ENCODE measurements at regions not wholly inside any gene's neighbourhood (a gene's known extent, or its start where the extent isn't known, plus 50 kb on each side); places are given as distances from the start of the nearest gene placed in this dataset.
"Not testable (repeated sequence)": the region's sequence is repeated elsewhere in the genome, so short reads cannot be mapped to it uniquely, and the experiment has no call there.

GRCh38 chr1:168835791-168836190 lies 106.8 kb upstream of the DPT start:
- H3K27me3 ChIP-seq (ENCODE audit: insufficient read depth, poor library complexity, severe bottlenecking): no peaks in the 10 kb centered on the region
- TF ChIP-seq REST (IDR thresholded peaks at IDR 0.05; ENCODE audit: insufficient replicate concordance, low read depth) (no peak), GABPA (IDR thresholded peaks at IDR 0.05; ENCODE audit: low read depth) (no peak), CTCF (IDR thresholded peaks at IDR 0.05; ENCODE audit: insufficient read depth, low read length) (no peak), POLR2AphosphoS5 (IDR thresholded peaks at IDR 0.05; ENCODE audit: low read depth) (no peak), SPI1 (IDR thresholded peaks at IDR 0.05; ENCODE audit: borderline replicate concordance, low read depth) (no peak)
- no peak overlapping the region for H3K4me3 ChIP-seq (replicated peaks; ENCODE audit: insufficient read depth, low read length)
- no peak overlapping the region for H3K27ac ChIP-seq (replicated peaks)
- no peak for DNase-seq (ENCODE audit: low read depth in 1 of 2, low spot score in 1 of 2)

GRCh38 chr1:168836469-168836868 lies 107.5 kb upstream of the DPT start:
- no peak for DNase-seq (ENCODE audit: low read depth in 1 of 2, low spot score in 1 of 2)
- Histone ChIP-seq H3K27me3 (ENCODE audit: insufficient read depth, poor library complexity, severe bottlenecking) (no peaks in the 10 kb centered on the region), H3K27ac (replicated peaks) (no peak overlapping the region), H3K4me3 (replicated peaks; ENCODE audit: insufficient read depth, low read length) (no peak overlapping the region)
- no peak for TF ChIP-seq POLR2AphosphoS5 (IDR thresholded peaks at IDR 0.05; ENCODE audit: low read depth)
- no peak for TF ChIP-seq SPI1 (IDR thresholded peaks at IDR 0.05; ENCODE audit: borderline replicate concordance, low read depth)
- no peak for TF ChIP-seq GABPA (IDR thresholded peaks at IDR 0.05; ENCODE audit: low read depth)
- TF ChIP-seq REST (IDR thresholded peaks at IDR 0.05; ENCODE audit: insufficient replicate concordance, low read depth): no peak
- no peak for TF ChIP-seq CTCF (IDR thresholded peaks at IDR 0.05; ENCODE audit: insufficient read depth, low read length)

GRCh38 chr1:168837230-168837629 lies 108.2 kb upstream of the DPT start:
- H3K4me3 ChIP-seq (replicated peaks; ENCODE audit: insufficient read depth, low read length); H3K27me3 ChIP-seq (ENCODE audit: insufficient read depth, poor library complexity, severe bottlenecking); DNase-seq (ENCODE audit: low read depth in 1 of 2, low spot score in 1 of 2); H3K27ac ChIP-seq (replicated peaks): not testable (repeated sequence)

- Histone ChIP-seq H3K4me3 (replicated peaks; ENCODE audit: insufficient read depth, low read length) (no peak overlapping the region), H3K27ac (replicated peaks) (no peak overlapping the region), H3K27me3 (ENCODE audit: insufficient read depth, poor library complexity, severe bottlenecking) (no peaks in the 10 kb centered on the region)
- no peak for DNase-seq (ENCODE audit: low read depth in 1 of 2, low spot score in 1 of 2)
- no peak for TF ChIP-seq SPI1 (IDR thresholded peaks at IDR 0.05; ENCODE audit: borderline replicate concordance, low read depth)
- no peak for TF ChIP-seq GABPA (IDR thresholded peaks at IDR 0.05; ENCODE audit: low read depth)
- no peak for TF ChIP-seq REST (IDR thresholded peaks at IDR 0.05; ENCODE audit: insufficient replicate concordance, low read depth)
- no peak for TF ChIP-seq POLR2AphosphoS5 (IDR thresholded peaks at IDR 0.05; ENCODE audit: low read depth)
Observed at GRCh38 chr1:168842306-168842705, 113.3 kb upstream of the DPT start.
